ENCODE measurements at regions not wholly inside any gene's neighbourhood (a gene's known extent, or its start where the extent isn't known, plus 50 kb on each side); places are given as distances from the start of the nearest gene placed in this dataset.

GRCh38 chr2:211306929-211307328 is 750.5 kb downstream of the CPS1 start:
- TF ChIP-seq GATA2 (IDR thresholded peaks at IDR 0.05; ENCODE audit: low read depth, low read length) (no peak), GATA3 (IDR thresholded peaks at IDR 0.05; ENCODE audit: low read depth, low read length) (no peak)
